H1 (cell line): ENCODE measurements at regions not wholly inside any gene's neighbourhood (a gene's known extent, or its start where the extent isn't known, plus 50 kb on each side); places are given as distances from the start of the nearest gene placed in this dataset.

ENCODE experiments used
- CTCF ChIA-PET: fragments of 300-600 bp; sonication (Branson Sonifier 250); formaldehyde crosslinking; loops from one replicate; lab custom pipeline; 2021; ENCODE audit not compliant: partially characterized antibody; lab: Charles Lee
- POLR2A ChIA-PET: fragments of 300-600 bp; sonication (Branson Sonifier 250); formaldehyde crosslinking; loops from one replicate; lab custom pipeline; 2021; ENCODE audit warnings: inconsistent platforms; ENCODE audit not compliant: partially characterized antibody; lab: Charles Lee
- DNase-seq, 2 experiments: peaks; one replicate each; pipeline versions ENCODE4 v3.0.0 to v3.0.0-alpha.2; 2010 to 2022; ENCODE audit warnings: low spot score in 2 of 2, low read depth in 1 of 2, mixed read lengths in 1 of 2
- FAIRE-seq: peaks from 2 replicates; lab custom pipeline; 2011; peaks lifted over from hg19 to GRCh38; lab: Jason Lieb, UNC
- H2AFZ ChIP-seq: 2 replicates; pipeline ENCODE4 v1.8.1; 2012; ENCODE audit warnings: low read length, inconsistent platforms
- H2AK5ac ChIP-seq: 2 replicates; pipeline ENCODE4 v1.6.1; 2013; ENCODE audit warnings: low read depth, low read length
- H2BK120ac ChIP-seq: replicated peaks from 2 replicates; pipeline ENCODE3; 2013; ENCODE audit warnings: low read depth, low read length, inconsistent platforms
- H2BK12ac ChIP-seq: 2 replicates; pipeline ENCODE4 v1.6.1; 2013; ENCODE audit warnings: low read depth, low read length
- H2BK15ac ChIP-seq: 2 replicates; pipeline ENCODE4 v1.6.1; 2013; ENCODE audit warnings: low read length
- H2BK20ac ChIP-seq: 2 replicates; pipeline ENCODE4 v1.6.1; 2013; ENCODE audit warnings: low read length
- H2BK5ac ChIP-seq: 2 replicates; pipeline ENCODE4 v1.6.1; 2013; ENCODE audit warnings: low read depth, low read length
- H3K14ac ChIP-seq: 2 replicates; pipeline ENCODE4 v1.6.1; 2013; ENCODE audit warnings: inconsistent platforms; ENCODE audit not compliant: insufficient read length
- H3K18ac ChIP-seq: 2 replicates; pipeline ENCODE4 v1.6.1; 2013; ENCODE audit warnings: low read length; ENCODE audit errors: extremely low read depth
- H3K23ac ChIP-seq: 2 replicates; pipeline ENCODE4 v1.6.1; 2013; ENCODE audit warnings: inconsistent platforms; ENCODE audit not compliant: insufficient read length
- H3K23me2 ChIP-seq: 2 replicates; pipeline ENCODE4 v1.6.1; 2013; ENCODE audit warnings: low read depth, low read length
- H3K27ac ChIP-seq: 2 replicates; pipeline ENCODE4 v1.6.1; 2011; ENCODE audit warnings: low read depth, low read length, inconsistent platforms
- H3K27me3 ChIP-seq, 4 experiments: replicated peaks in 1 of 4; 1 replicate in 1 of 4; 2 replicates in 3 of 4; pipeline versions ENCODE4 v1.6.1 to v1.8.1; 2011 to 2013; ENCODE audit warnings: low read length in 3 of 4, mild to moderate bottlenecking in 3 of 4, inconsistent platforms in 2 of 4, mixed read lengths in 2 of 4, moderate library complexity in 1 of 4; ENCODE audit not compliant: control insufficient read depth in 3 of 4, insufficient read depth in 3 of 4; ENCODE audit errors: extremely low read depth in 1 of 4
- H3K36me3 ChIP-seq, 4 experiments: 2 replicates each; pipeline versions ENCODE4 v1.6.1 to v1.8.1; 2011 to 2013; ENCODE audit warnings: mild to moderate bottlenecking in 4 of 4, low read length in 3 of 4, moderate library complexity in 2 of 4, control low read depth in 1 of 4, inconsistent platforms in 1 of 4; ENCODE audit not compliant: insufficient read depth in 4 of 4, control insufficient read depth in 2 of 4
- H3K4ac ChIP-seq: replicated peaks from 2 replicates; pipeline ENCODE3; 2013; ENCODE audit warnings: low read length, low read depth, mixed read lengths, inconsistent platforms; ENCODE audit not compliant: insufficient read length
- H3K4me1 ChIP-seq, 4 experiments: replicated peaks in 1 of 4; 1 replicate in 1 of 4; 2 replicates in 3 of 4; pipeline versions ENCODE4 v1.6.1 to v1.8.1; 2011 to 2013; ENCODE audit warnings: low read length in 3 of 4, inconsistent platforms in 2 of 4, mixed read lengths in 1 of 4; ENCODE audit not compliant: insufficient read depth in 4 of 4, control insufficient read depth in 3 of 4
- H3K4me2 ChIP-seq, 2 experiments: 2 replicates each; pipeline versions ENCODE4 v1.6.1 to v1.8.1; 2011 to 2013; ENCODE audit warnings: low read depth in 2 of 2, low read length in 2 of 2, control low read depth in 1 of 2, inconsistent platforms in 1 of 2, mild to moderate bottlenecking in 1 of 2; ENCODE audit not compliant: insufficient read depth in 1 of 2
- H3K4me3 ChIP-seq, 4 experiments: fragments of 200-600, 300-600 bp in 1 of 4; sonication (generic), shearing (Covaris generic), sonication (Bioruptor Twin) in 1 of 4; 2 replicates each; pipeline versions ENCODE4 v1.5.1 to v1.8.1; 2011 to 2016; ENCODE audit warnings: low read length in 4 of 4, low read depth in 3 of 4, control low read depth in 2 of 4, inconsistent platforms in 2 of 4, mild to moderate bottlenecking in 2 of 4, mixed read lengths in 1 of 4, moderate library complexity in 1 of 4; ENCODE audit not compliant: insufficient read depth in 2 of 4; ENCODE audit errors: extremely low read depth in 1 of 4
- H3K56ac ChIP-seq: replicated peaks from 2 replicates; pipeline ENCODE3; 2013; ENCODE audit warnings: low read depth, mild to moderate bottlenecking, mixed read lengths, low read length, inconsistent platforms; ENCODE audit not compliant: insufficient read length
- H3K79me1 ChIP-seq: 2 replicates; pipeline ENCODE4 v1.6.1; 2013; ENCODE audit warnings: low read depth, low read length, control low read depth
- H3K79me2 ChIP-seq, 2 experiments: 2 replicates each; pipeline versions ENCODE4 v1.6.1 to v1.8.1; 2012 to 2013; ENCODE audit warnings: low read length in 2 of 2, mild to moderate bottlenecking in 2 of 2, inconsistent platforms in 1 of 2; ENCODE audit not compliant: insufficient read depth in 2 of 2, control insufficient read depth in 1 of 2
- H3K9ac ChIP-seq, 4 experiments: replicated peaks in 1 of 4; 1 replicate in 1 of 4; 2 replicates in 3 of 4; pipeline versions ENCODE4 v1.6.1 to v1.8.1; 2011 to 2013; ENCODE audit warnings: low read depth in 3 of 4, low read length in 3 of 4, control low read depth in 2 of 4, mild to moderate bottlenecking in 2 of 4, moderate library complexity in 2 of 4, inconsistent platforms in 1 of 4; ENCODE audit errors: extremely low read depth in 1 of 4
- H3K9me3 ChIP-seq, 2 experiments: 2 replicates each; pipeline versions ENCODE4 v1.6.1 to v1.8.1; 2012 to 2013; ENCODE audit warnings: mild to moderate bottlenecking in 2 of 2, moderate library complexity in 2 of 2, control low read depth in 1 of 2, inconsistent platforms in 1 of 2, low read depth in 1 of 2, low read length in 1 of 2, mixed read lengths in 1 of 2; ENCODE audit not compliant: insufficient read depth in 2 of 2
- H4K20me1 ChIP-seq, 2 experiments: replicated peaks in 1 of 2; 2 replicates each; pipeline versions ENCODE3 to v1.8.1; 2011 to 2013; ENCODE audit warnings: inconsistent platforms in 2 of 2, low read length in 2 of 2, mild to moderate bottlenecking in 1 of 2; ENCODE audit not compliant: insufficient read depth in 2 of 2, control insufficient read depth in 1 of 2
- H4K5ac ChIP-seq: 2 replicates; pipeline ENCODE4 v1.6.1; 2013; ENCODE audit warnings: low read length, low read depth, mixed read lengths, inconsistent platforms; ENCODE audit not compliant: insufficient read length
- H4K8ac ChIP-seq: 2 replicates; pipeline ENCODE4 v1.8.0; 2013; ENCODE audit warnings: mild to moderate bottlenecking, moderate library complexity, low read length, inconsistent platforms; ENCODE audit not compliant: insufficient read depth; ENCODE audit errors: extremely low read depth
- H4K91ac ChIP-seq: replicated peaks from 2 replicates; pipeline ENCODE3; 2013; ENCODE audit warnings: low read length, mixed read lengths, inconsistent platforms; ENCODE audit not compliant: insufficient read length
- ASH2L ChIP-seq: fragments of 200-600, 300-600 bp; sonication (generic); IDR thresholded peaks from one replicate; pipeline ENCODE4 v1.7.1; 2017; ENCODE audit warnings: low read length
- CEBPB ChIP-seq: IDR thresholded peaks from 2 replicates; pipeline ENCODE4 v1.6.1; 2012; ENCODE audit warnings: low read depth, low read length
- CHD2 ChIP-seq: IDR thresholded peaks from 2 replicates; pipeline ENCODE4 v1.6.1; 2012; ENCODE audit warnings: low read length, improper control_type of control experiment
- CREB1 ChIP-seq: IDR thresholded peaks from 2 replicates; pipeline ENCODE4 v1.6.1; 2012; ENCODE audit warnings: inconsistent platforms
- GTF2F1 ChIP-seq: IDR thresholded peaks from 2 replicates; pipeline ENCODE4 v1.6.1; 2012; ENCODE audit warnings: low read depth, low read length, improper control_type of control experiment, borderline replicate concordance
- JUN ChIP-seq: IDR thresholded peaks from 2 replicates; pipeline ENCODE4 v1.6.1; 2011; ENCODE audit warnings: low read depth, mild to moderate bottlenecking, improper control_type of control experiment, low read length
- KDM1A ChIP-seq: fragments of 200-600, 300-600 bp; sonication (generic); IDR thresholded peaks from 2 replicates; pipeline ENCODE4 v1.7.1; 2016; ENCODE audit warnings: mild to moderate bottlenecking, low read length, borderline replicate concordance
- KDM4A ChIP-seq: IDR thresholded peaks from one replicate; pipeline ENCODE4 v1.7.1; 2012; ENCODE audit warnings: low read depth, mild to moderate bottlenecking, moderate library complexity, low read length, inconsistent platforms; ENCODE audit not compliant: severe bottlenecking
- POLR2AphosphoS5 ChIP-seq: IDR thresholded peaks from 2 replicates; pipeline ENCODE4 v1.6.1; 2011; ENCODE audit warnings: low read depth, low read length
- RNF2 ChIP-seq: fragments of 200-900, 300-1000 bp; sonication (generic); IDR thresholded peaks from 2 replicates; pipeline ENCODE4 v1.7.1; 2016; ENCODE audit warnings: borderline replicate concordance, low read depth, mild to moderate bottlenecking, antibody characterized with exemption, low read length; ENCODE audit not compliant: poor library complexity, severe bottlenecking; ENCODE audit errors: missing control alignments
- SP1 ChIP-seq: IDR thresholded peaks from 2 replicates; pipeline ENCODE4 v1.6.1; 2011; ENCODE audit warnings: low read depth, low read length
- SP2 ChIP-seq: IDR thresholded peaks from 2 replicates; pipeline ENCODE4 v1.6.1; 2012; ENCODE audit warnings: mild to moderate bottlenecking, low read length, inconsistent platforms
- TCF12 ChIP-seq: IDR thresholded peaks from 2 replicates; pipeline ENCODE4 v1.6.1; 2011; ENCODE audit warnings: low read depth, mild to moderate bottlenecking, low read length
- USF2 ChIP-seq: IDR thresholded peaks from 2 replicates; pipeline ENCODE4 v1.6.1; 2011; ENCODE audit warnings: low read length, improper control_type of control experiment
- ZNF274 ChIP-seq: IDR thresholded peaks from 2 replicates; pipeline ENCODE4 v1.7.0; 2012; ENCODE audit warnings: low read length, borderline replicate concordance; ENCODE audit errors: extremely low read depth

GRCh38 chr3:34876997-34877396, 762.3 kb upstream of the ARPP21 start:
- Histone ChIP-seq H3K4ac (no peak overlapping the region), H2BK5ac (no peak overlapping the region), H3K27me3 (no peaks in the 10 kb centered on the region), H2BK12ac (no peak overlapping the region), H3K4me2 (no peak overlapping the region), H3K14ac (no peak overlapping the region), H3K36me3 (no peaks in the 10 kb centered on the region), H3K23me2 (no peaks in the 10 kb centered on the region), H3K79me2 (no peaks in the 10 kb centered on the region), H2AFZ (no peak overlapping the region), H3K27ac (no peak overlapping the region), H4K5ac (no peak overlapping the region), H3K4me3 (no peak overlapping the region), H3K18ac (no peak overlapping the region), H3K23ac (no peak overlapping the region), H4K91ac (no peak overlapping the region), H3K9me3 (no peaks in the 10 kb centered on the region), H4K20me1 (no peaks in the 10 kb centered on the region), H3K56ac (no peak overlapping the region), H3K79me1 (no peaks in the 10 kb centered on the region), H4K8ac (no peak overlapping the region), H3K9ac (no peak overlapping the region), H2BK15ac (no peak overlapping the region), H2AK5ac (no peak overlapping the region), H3K4me1 (no peaks in the 10 kb centered on the region), H2BK120ac (no peak overlapping the region), H2BK20ac (no peak overlapping the region)
- CTCF ChIA-PET, result no interaction called here
- POLR2A ChIA-PET, result no interaction called here
- no peak for DNase-seq
- TF ChIP-seq GTF2F1 (no peak), KDM1A (no peak), JUN (no peak), SP2 (no peak), TCF12 (no peak), CHD2 (no peak), ZNF274 (no peak), CEBPB (no peak), RNF2 (no peak), USF2 (no peak), SP1 (no peak), CREB1 (no peak), KDM4A (no peak), ASH2L (no peak), POLR2AphosphoS5 (no peak)
- FAIRE-seq, result no peak
